ENCODE measurements at regions not wholly inside any gene's neighbourhood (a gene's known extent, or its start where the extent isn't known, plus 50 kb on each side); places are given as distances from the start of the nearest gene placed in this dataset.

- Histone ChIP-seq H3K36me3 (ENCODE audit: control insufficient read depth, insufficient read depth, low read length) (no peaks in the 10 kb centered on the region), H3K4me1 (ENCODE audit: control insufficient read depth, insufficient read depth, low read length) (no peaks in the 10 kb centered on the region), H3K4me3 (ENCODE audit: low read depth, low read length) (no peak overlapping the region), H3K27me3 (ENCODE audit: control insufficient read depth, insufficient read depth, low read length) (no peaks in the 10 kb centered on the region), H3K9me3 (ENCODE audit: control insufficient read depth, insufficient read depth, low read length) (no peaks in the 10 kb centered on the region), H3K27ac (ENCODE audit: low read depth, low read length) (no peak overlapping the region)
- WGBS (ENCODE audit: insufficient coverage) = 100% methylated on average over 1 of the region's 3 CpGs
- no peak for DNase-seq (ENCODE audit: low read depth in 4 of 6, low spot score in 6 of 6)
Observed at GRCh38 chr5:148012801-148013200, 51.0 kb upstream of the SPINK5 start.

GRCh38 chr5:148011398-148012137 lies 52.2 kb upstream of the SPINK5 start:
- Histone ChIP-seq H3K27me3 (ENCODE audit: control insufficient read depth, insufficient read depth, low read length) (no peaks in the 10 kb centered on the region), H3K9me3 (ENCODE audit: control insufficient read depth, insufficient read depth, low read length) (no peaks in the 10 kb centered on the region), H3K36me3 (ENCODE audit: control insufficient read depth, insufficient read depth, low read length) (no peaks in the 10 kb centered on the region), H3K4me3 (ENCODE audit: low read depth, low read length) (no peak overlapping the region), H3K27ac (ENCODE audit: low read depth, low read length) (no peak overlapping the region), H3K4me1 (ENCODE audit: control insufficient read depth, insufficient read depth, low read length) (no peaks in the 10 kb centered on the region)
- no peak for DNase-seq (ENCODE audit: low read depth in 4 of 6, low spot score in 6 of 6)
- WGBS (ENCODE audit: insufficient coverage) = 100% methylated on average over 1 of the region's 3 CpGs

- DNase-seq (ENCODE audit: low read depth in 4 of 6, low spot score in 6 of 6) = no peak
- H3K27ac ChIP-seq (ENCODE audit: low read depth, low read length) = no peak overlapping the region
- 68% methylated on average over 9 of the region's 12 CpGs for WGBS (ENCODE audit: insufficient coverage)
- no peaks in the 10 kb centered on the region for H3K36me3 ChIP-seq (ENCODE audit: control insufficient read depth, insufficient read depth, low read length)
- H3K4me1 ChIP-seq (ENCODE audit: control insufficient read depth, insufficient read depth, low read length) = no peaks in the 10 kb centered on the region
- peaks cover 3% of the 10 kb centered on the region for H3K9me3 ChIP-seq (ENCODE audit: control insufficient read depth, insufficient read depth, low read length)
- no peak overlapping the region for H3K4me3 ChIP-seq (ENCODE audit: low read depth, low read length)
- no peaks in the 10 kb centered on the region for H3K27me3 ChIP-seq (ENCODE audit: control insufficient read depth, insufficient read depth, low read length)
Observed at GRCh38 chr5:148005788-148006520, 57.8 kb upstream of the SPINK5 start.

- Histone ChIP-seq H3K4me3 (ENCODE audit: low read depth, low read length) (no peak overlapping the region), H3K4me1 (ENCODE audit: control insufficient read depth, insufficient read depth, low read length) (no peaks in the 10 kb centered on the region), H3K27me3 (ENCODE audit: control insufficient read depth, insufficient read depth, low read length) (no peaks in the 10 kb centered on the region), H3K36me3 (ENCODE audit: control insufficient read depth, insufficient read depth, low read length) (no peaks in the 10 kb centered on the region), H3K27ac (ENCODE audit: low read depth, low read length) (no peak overlapping the region), H3K9me3 (ENCODE audit: control insufficient read depth, insufficient read depth, low read length) (peaks cover 3% of the 10 kb centered on the region)
- DNase-seq (ENCODE audit: low read depth in 4 of 6, low spot score in 6 of 6) = no peak
Observed at GRCh38 chr5:148003226-148003625, 60.6 kb upstream of the SPINK5 start.

GRCh38 chr5:148002451-148002850 lies 61.3 kb upstream of the SPINK5 start:
- WGBS (ENCODE audit: insufficient coverage) = 0% methylated on average over 1 of the region's 3 CpGs
- no peaks in the 10 kb centered on the region for H3K27me3 ChIP-seq (ENCODE audit: control insufficient read depth, insufficient read depth, low read length)
- no peak for DNase-seq (ENCODE audit: low read depth in 4 of 6, low spot score in 6 of 6)

GRCh38 chr5:148000036-148000435 lies 63.7 kb upstream of the SPINK5 start:
- H3K36me3 ChIP-seq (ENCODE audit: control insufficient read depth, insufficient read depth, low read length) = no peaks in the 10 kb centered on the region
- WGBS (ENCODE audit: insufficient coverage) = 62% methylated on average over 1 of the region's 1 CpG
- H3K9me3 ChIP-seq (ENCODE audit: control insufficient read depth, insufficient read depth, low read length) = peaks cover 3% of the 10 kb centered on the region
- no peak overlapping the region for H3K27ac ChIP-seq (ENCODE audit: low read depth, low read length)
- no peaks in the 10 kb centered on the region for H3K27me3 ChIP-seq (ENCODE audit: control insufficient read depth, insufficient read depth, low read length)
- DNase-seq (ENCODE audit: low read depth in 4 of 6, low spot score in 6 of 6) = no peak
- H3K4me1 ChIP-seq (ENCODE audit: control insufficient read depth, insufficient read depth, low read length) = no peaks in the 10 kb centered on the region
- H3K4me3 ChIP-seq (ENCODE audit: low read depth, low read length) = no peak overlapping the region

More at GRCh38 chr5:148002451-148002850, 61.3 kb upstream of the SPINK5 start:
- Histone ChIP-seq H3K9me3 (ENCODE audit: control insufficient read depth, insufficient read depth, low read length) (peaks cover 3% of the 10 kb centered on the region), H3K36me3 (ENCODE audit: control insufficient read depth, insufficient read depth, low read length) (no peaks in the 10 kb centered on the region), H3K4me3 (ENCODE audit: low read depth, low read length) (no peak overlapping the region), H3K4me1 (ENCODE audit: control insufficient read depth, insufficient read depth, low read length) (no peaks in the 10 kb centered on the region), H3K27ac (ENCODE audit: low read depth, low read length) (no peak overlapping the region)

- H3K27me3 ChIP-seq (ENCODE audit: control insufficient read depth, insufficient read depth, low read length) = no peaks in the 10 kb centered on the region
- H3K36me3 ChIP-seq (ENCODE audit: control insufficient read depth, insufficient read depth, low read length) = no peaks in the 10 kb centered on the region
- no peak for DNase-seq (ENCODE audit: low read depth in 4 of 6, low spot score in 6 of 6)
- H3K4me1 ChIP-seq (ENCODE audit: control insufficient read depth, insufficient read depth, low read length) = no peaks in the 10 kb centered on the region
- H3K27ac ChIP-seq (ENCODE audit: low read depth, low read length) = no peak overlapping the region
- H3K4me3 ChIP-seq (ENCODE audit: low read depth, low read length) = no peak overlapping the region
- H3K9me3 ChIP-seq (ENCODE audit: control insufficient read depth, insufficient read depth, low read length) = peaks cover 3% of the 10 kb centered on the region
Observed at GRCh38 chr5:147998704-147999103, 65.1 kb upstream of the SPINK5 start.

- no peak overlapping the region for H3K4me3 ChIP-seq (ENCODE audit: low read depth, low read length)
- no peak overlapping the region for H3K27ac ChIP-seq (ENCODE audit: low read depth, low read length)
- peaks cover 3% of the 10 kb centered on the region for H3K9me3 ChIP-seq (ENCODE audit: control insufficient read depth, insufficient read depth, low read length)
- DNase-seq (ENCODE audit: low read depth in 4 of 6, low spot score in 6 of 6) = no peak
- H3K36me3 ChIP-seq (ENCODE audit: control insufficient read depth, insufficient read depth, low read length) = no peaks in the 10 kb centered on the region
- no peaks in the 10 kb centered on the region for H3K4me1 ChIP-seq (ENCODE audit: control insufficient read depth, insufficient read depth, low read length)
- no peaks in the 10 kb centered on the region for H3K27me3 ChIP-seq (ENCODE audit: control insufficient read depth, insufficient read depth, low read length)
- WGBS (ENCODE audit: insufficient coverage) = no CpG with 5 or more reads among the region's 3 CpGs
Observed at GRCh38 chr5:147997486-147997885, 66.3 kb upstream of the SPINK5 start.

GRCh38 chr5:147996379-147996778 lies 67.4 kb upstream of the SPINK5 start:
- no peaks in the 10 kb centered on the region for H3K27me3 ChIP-seq (ENCODE audit: control insufficient read depth, insufficient read depth, low read length)
- no peaks in the 10 kb centered on the region for H3K9me3 ChIP-seq (ENCODE audit: control insufficient read depth, insufficient read depth, low read length)
- DNase-seq (ENCODE audit: low read depth in 4 of 6, low spot score in 6 of 6) = no peak
- WGBS (ENCODE audit: insufficient coverage) = no CpG with 5 or more reads among the region's 5 CpGs
- H3K4me3 ChIP-seq (ENCODE audit: low read depth, low read length) = no peak overlapping the region
- no peak overlapping the region for H3K27ac ChIP-seq (ENCODE audit: low read depth, low read length)
- H3K36me3 ChIP-seq (ENCODE audit: control insufficient read depth, insufficient read depth, low read length) = no peaks in the 10 kb centered on the region
- no peaks in the 10 kb centered on the region for H3K4me1 ChIP-seq (ENCODE audit: control insufficient read depth, insufficient read depth, low read length)

GRCh38 chr5:147995846-147996245 lies 67.9 kb upstream of the SPINK5 start:
- DNase-seq (ENCODE audit: low read depth in 4 of 6, low spot score in 6 of 6) = no peak

More at GRCh38 chr5:147995846-147996245, 67.9 kb upstream of the SPINK5 start:
- H3K9me3 ChIP-seq (ENCODE audit: control insufficient read depth, insufficient read depth, low read length) = no peaks in the 10 kb centered on the region
- no CpG with 5 or more reads among the region's 4 CpGs for WGBS (ENCODE audit: insufficient coverage)
- H3K36me3 ChIP-seq (ENCODE audit: control insufficient read depth, insufficient read depth, low read length) = no peaks in the 10 kb centered on the region
- no peaks in the 10 kb centered on the region for H3K27me3 ChIP-seq (ENCODE audit: control insufficient read depth, insufficient read depth, low read length)
- H3K27ac ChIP-seq (ENCODE audit: low read depth, low read length) = no peak overlapping the region
- H3K4me1 ChIP-seq (ENCODE audit: control insufficient read depth, insufficient read depth, low read length) = no peaks in the 10 kb centered on the region
- H3K4me3 ChIP-seq (ENCODE audit: low read depth, low read length) = no peak overlapping the region

All from spinal cord (tissue), 9 donors.